ENCODE measurements at regions not wholly inside any gene's neighbourhood (a gene's known extent, or its start where the extent isn't known, plus 50 kb on each side); places are given as distances from the start of the nearest gene placed in this dataset.
"Not testable (repeated sequence)": the region's sequence is repeated elsewhere in the genome, so short reads cannot be mapped to it uniquely, and the experiment has no call there.

GRCh38 chr16:15307184-15307583 lies 70.9 kb downstream of the NPIPA5 start:
- in situ Hi-C loops (cut with HindIII; ENCODE audit: low pct_unique_long_range_greater_than_20kb, low sequenced_read_pairs); DNase-seq (ENCODE audit: low read depth, low spot score): not testable (repeated sequence)

- DNase-seq (ENCODE audit: low read depth, low spot score); in situ Hi-C loops (cut with HindIII; ENCODE audit: low pct_unique_long_range_greater_than_20kb, low sequenced_read_pairs): not testable (repeated sequence)
Observed at GRCh38 chr16:15305889-15306288, 72.2 kb downstream of the NPIPA5 start.

- DNase-seq (ENCODE audit: low read depth, low spot score); in situ Hi-C loops (cut with HindIII; ENCODE audit: low pct_unique_long_range_greater_than_20kb, low sequenced_read_pairs): not testable (repeated sequence)
Observed at GRCh38 chr16:15303667-15304324, 74.3 kb downstream of the NPIPA5 start.

DNA sequence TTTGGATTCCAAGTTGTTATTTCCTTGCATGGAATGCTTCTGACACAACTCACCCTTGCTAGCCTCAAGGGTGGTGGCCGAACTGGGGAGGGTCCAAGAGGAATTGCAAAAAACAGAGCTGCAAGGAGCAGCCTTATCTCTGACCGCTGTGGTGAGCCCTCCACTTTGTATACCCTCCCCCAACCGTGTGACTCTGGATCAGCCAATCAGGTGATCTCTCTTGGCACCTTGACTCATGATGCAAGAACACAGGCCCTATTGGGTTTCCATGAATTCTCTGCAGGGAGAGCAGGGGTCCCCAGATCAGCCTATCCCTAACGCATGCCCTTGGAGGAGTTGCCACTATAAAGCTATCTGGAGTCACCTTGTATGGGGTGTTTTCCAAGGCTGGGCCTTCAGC lies 81.0 kb downstream of the NPIPA5 start:
- in situ Hi-C loops (cut with HindIII; ENCODE audit: low pct_unique_long_range_greater_than_20kb, low sequenced_read_pairs); DNase-seq (ENCODE audit: low read depth, low spot score): not testable (repeated sequence)

DNA sequence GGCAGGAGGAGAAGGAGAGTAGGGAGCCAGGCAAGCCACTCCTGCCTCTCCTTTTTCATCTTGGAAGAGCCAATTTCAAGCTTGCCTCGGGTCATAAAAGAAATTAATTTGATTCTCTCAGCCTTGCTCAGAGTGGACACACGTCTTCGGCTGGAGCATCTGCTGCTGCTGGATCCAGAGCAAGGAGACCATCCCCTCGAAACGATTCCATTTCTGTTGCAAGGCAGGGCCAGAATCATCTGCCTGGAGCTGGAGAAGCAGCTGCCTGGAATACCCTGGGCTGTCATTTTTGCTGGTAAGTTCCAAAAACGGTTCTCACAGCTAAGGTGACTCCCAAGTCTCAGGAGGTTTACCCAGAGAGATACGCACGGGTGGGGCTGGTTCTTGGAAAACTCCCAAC lies 103.3 kb downstream of the NPIPA5 start:
- in situ Hi-C loops (cut with HindIII; ENCODE audit: low pct_unique_long_range_greater_than_20kb, low sequenced_read_pairs); DNase-seq (ENCODE audit: low read depth, low spot score): not testable (repeated sequence)

DNA sequence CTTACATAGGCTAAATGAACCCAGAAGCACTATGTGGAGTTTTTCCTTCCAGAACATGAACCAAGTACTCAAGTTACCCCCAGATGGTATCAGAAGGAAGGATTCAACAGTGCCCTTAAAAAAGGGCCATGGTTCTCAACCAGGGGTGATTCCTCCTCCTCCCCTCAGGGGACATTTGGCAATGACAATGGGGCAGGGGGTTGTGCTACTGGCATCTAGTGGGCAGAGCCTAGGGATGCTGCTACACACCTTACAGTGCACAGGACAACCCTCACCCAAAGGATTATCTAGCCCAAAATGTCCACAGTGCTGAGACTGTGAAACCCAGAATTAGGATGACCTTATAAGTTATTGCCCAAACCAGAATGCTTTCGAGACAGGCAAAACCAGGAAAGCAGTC lies 104.1 kb downstream of the NPIPA5 start:
- in situ Hi-C loops (cut with HindIII; ENCODE audit: low pct_unique_long_range_greater_than_20kb, low sequenced_read_pairs); DNase-seq (ENCODE audit: low read depth, low spot score): not testable (repeated sequence)

DNA sequence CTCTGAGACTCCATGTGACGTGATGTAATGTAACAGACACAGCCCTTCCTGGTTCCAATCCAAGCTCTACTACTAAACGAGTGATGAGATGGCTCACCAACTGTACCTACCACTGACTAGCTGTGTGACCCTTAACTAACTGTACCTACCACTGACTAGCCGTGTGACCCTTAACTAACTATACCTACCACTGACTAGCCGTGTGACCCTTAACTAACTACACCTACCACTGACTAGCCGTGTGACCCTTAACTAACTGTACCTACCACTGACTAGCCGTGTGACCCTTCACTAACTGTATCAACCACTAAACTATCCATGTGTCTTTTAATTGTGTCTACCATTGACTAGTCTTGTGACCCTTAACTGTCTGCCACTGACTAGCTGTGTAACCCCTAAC lies 111.2 kb downstream of the NPIPA5 start:
- DNase-seq (ENCODE audit: low read depth, low spot score); in situ Hi-C loops (cut with HindIII; ENCODE audit: low pct_unique_long_range_greater_than_20kb, low sequenced_read_pairs): not testable (repeated sequence)

GRCh38 chr16:15262212-15262611 lies 115.9 kb downstream of the NPIPA5 start:
- in situ Hi-C loops (cut with HindIII; ENCODE audit: low pct_unique_long_range_greater_than_20kb, low sequenced_read_pairs): not testable (repeated sequence)

DNA sequence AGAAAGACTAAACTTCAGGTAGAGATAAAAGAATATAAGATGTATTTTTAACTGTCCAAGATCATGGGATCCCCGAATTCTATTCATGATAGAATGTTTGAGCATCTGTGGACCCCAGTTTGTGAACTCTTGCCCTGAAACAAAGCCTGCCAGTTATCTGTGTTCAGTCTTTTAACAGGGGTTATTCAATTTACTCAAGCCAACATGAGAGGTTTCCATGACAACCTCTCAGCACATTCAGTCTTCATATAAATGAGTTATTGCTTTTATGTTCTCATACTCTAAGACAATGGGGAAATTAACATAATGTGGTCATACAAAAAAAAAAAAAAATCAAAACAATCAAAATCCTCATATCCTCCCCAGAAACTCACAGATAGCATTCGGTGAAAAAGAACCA lies 130.1 kb downstream of the NPIPA5 start:
- DNase-seq (ENCODE audit: low read depth, low spot score); in situ Hi-C loops (cut with HindIII; ENCODE audit: low pct_unique_long_range_greater_than_20kb, low sequenced_read_pairs): not testable (repeated sequence)

More at GRCh38 chr16:15262212-15262611, 115.9 kb downstream of the NPIPA5 start:
- not testable (repeated sequence) for DNase-seq (ENCODE audit: low read depth, low spot score)

GRCh38 chr16:15236674-15237323 lies 141.3 kb downstream of the NPIPA5 start:
- in situ Hi-C loops (cut with HindIII; ENCODE audit: low pct_unique_long_range_greater_than_20kb, low sequenced_read_pairs); DNase-seq (ENCODE audit: low read depth, low spot score): not testable (repeated sequence)

- peak; percentile 5 for DNase-seq (ENCODE audit: low read depth, low spot score)
- in situ Hi-C loops (cut with HindIII; ENCODE audit: low pct_unique_long_range_greater_than_20kb, low sequenced_read_pairs): not testable (repeated sequence)
Observed at GRCh38 chr16:15235140-15235539, 141.1 kb upstream of the RRN3 start.

- in situ Hi-C loops (cut with HindIII; ENCODE audit: low pct_unique_long_range_greater_than_20kb, low sequenced_read_pairs); DNase-seq (ENCODE audit: low read depth, low spot score): not testable (repeated sequence)
Observed at GRCh38 chr16:15234702-15235101, 140.6 kb upstream of the RRN3 start.

GRCh38 chr16:15230432-15230831 lies 136.4 kb upstream of the RRN3 start:
- DNase-seq (ENCODE audit: low read depth, low spot score); in situ Hi-C loops (cut with HindIII; ENCODE audit: low pct_unique_long_range_greater_than_20kb, low sequenced_read_pairs): not testable (repeated sequence)

GRCh38 chr16:15229661-15230060 lies 135.6 kb upstream of the RRN3 start:
- in situ Hi-C loops (cut with HindIII; ENCODE audit: low pct_unique_long_range_greater_than_20kb, low sequenced_read_pairs): not testable (repeated sequence)

GRCh38 chr16:15224651-15225050 lies 130.6 kb upstream of the RRN3 start:
- in situ Hi-C loops (cut with HindIII; ENCODE audit: low pct_unique_long_range_greater_than_20kb, low sequenced_read_pairs): not testable (repeated sequence)

More at GRCh38 chr16:15229661-15230060, 135.6 kb upstream of the RRN3 start:
- not testable (repeated sequence) for DNase-seq (ENCODE audit: low read depth, low spot score)

DNA sequence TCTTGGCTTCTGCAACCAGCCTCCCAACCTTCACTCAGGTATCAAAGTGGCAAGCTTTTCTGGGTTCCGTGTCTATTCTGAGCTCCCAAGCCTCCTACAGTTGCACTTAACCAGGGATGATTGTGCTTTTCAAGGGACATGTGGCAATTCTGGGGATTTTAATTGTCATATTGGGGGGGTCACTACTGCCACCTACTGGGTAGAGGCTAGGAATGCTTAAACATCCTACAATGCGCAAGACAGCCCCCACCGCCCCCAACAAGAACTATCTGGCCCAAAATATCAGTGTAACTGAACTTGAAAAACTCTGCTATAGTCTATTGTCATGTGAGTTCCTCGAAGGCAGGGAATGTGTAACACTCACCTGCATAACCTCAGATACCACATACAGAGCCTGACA lies 129.3 kb upstream of the RRN3 start:
- in situ Hi-C loops (cut with HindIII; ENCODE audit: low pct_unique_long_range_greater_than_20kb, low sequenced_read_pairs); DNase-seq (ENCODE audit: low read depth, low spot score): not testable (repeated sequence)

More at GRCh38 chr16:15224651-15225050, 130.6 kb upstream of the RRN3 start:
- not testable (repeated sequence) for DNase-seq (ENCODE audit: low read depth, low spot score)

DNA sequence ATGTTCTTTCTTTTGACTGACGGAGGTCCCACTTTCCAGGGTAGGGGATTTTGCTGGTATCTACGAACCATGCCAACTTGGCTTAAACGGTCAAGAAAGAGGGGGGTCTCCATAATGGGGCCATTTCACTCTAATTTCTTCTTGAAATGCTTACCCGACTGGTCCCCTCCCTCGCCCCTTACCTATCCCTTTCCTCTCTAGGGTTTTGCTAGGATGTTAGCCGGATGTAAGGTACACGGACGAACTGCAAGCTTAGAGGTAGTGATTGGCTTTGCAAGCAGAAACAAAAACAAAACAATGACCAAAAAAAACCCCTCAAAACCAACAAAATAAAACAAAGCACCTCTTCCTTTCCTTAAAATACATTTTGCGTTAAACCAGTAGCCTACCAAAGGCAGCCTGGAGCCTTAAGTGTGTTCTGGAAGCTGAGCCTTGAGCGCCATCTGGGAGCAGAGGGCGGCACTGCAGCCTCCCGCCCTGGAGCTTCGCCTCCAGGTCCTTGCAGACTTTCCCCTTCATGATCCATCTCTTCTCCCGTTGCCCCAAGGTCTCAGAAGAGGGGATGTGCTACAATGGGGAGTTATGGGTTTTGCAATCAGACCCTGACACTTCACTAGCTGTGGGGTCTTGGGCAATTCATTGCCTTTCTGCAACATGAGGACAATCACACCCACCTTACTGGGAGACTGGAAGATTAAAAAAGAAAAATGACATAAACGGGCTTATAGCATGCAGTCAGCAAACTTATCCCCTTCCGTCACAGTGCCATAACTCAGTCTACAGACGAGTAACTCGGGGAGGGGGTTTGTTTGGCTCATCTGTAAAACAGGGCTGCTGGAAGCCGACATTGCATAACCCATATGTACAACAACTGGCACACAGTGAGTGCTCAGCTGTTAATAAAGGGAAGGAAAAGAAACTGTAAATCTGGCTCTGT lies 125.9 kb upstream of the RRN3 start:
- DNase-seq (ENCODE audit: low read depth, low spot score): peak; percentile 8
- in situ Hi-C loops (cut with HindIII; ENCODE audit: low pct_unique_long_range_greater_than_20kb, low sequenced_read_pairs): not testable (repeated sequence)
